Sigmoid colon (tissue), 6 donors: ENCODE measurements at regions not wholly inside any gene's neighbourhood (a gene's known extent, or its start where the extent isn't known, plus 50 kb on each side); places are given as distances from the start of the nearest gene placed in this dataset.

Experiments used
- DNase-seq: peaks from one replicate; pipeline ENCODE4 v3.0.0-alpha.2; 2019
- H3K27ac ChIP-seq, 4 donors: fragments of 200-600 bp; sonication (generic); one replicate each; pipeline ENCODE4 v1.5.1; 2016 to 2019; ENCODE audit warnings: mild to moderate bottlenecking in 1 of 4
- H3K27me3 ChIP-seq, 3 donors: fragments of 200-600 bp; sonication (generic); one replicate each; pipeline ENCODE4 v1.5.1; 2019; ENCODE audit warnings: mild to moderate bottlenecking in 1 of 3
- H3K36me3 ChIP-seq, 4 donors: fragments of 200-600 bp; sonication (generic); one replicate each; pipeline ENCODE4 v1.5.1; 2016 to 2019
- H3K4me1 ChIP-seq, 4 donors: fragments of 200-600 bp; sonication (generic); one replicate each; pipeline ENCODE4 v1.5.1; 2017 to 2019
- H3K4me3 ChIP-seq, 4 donors: fragments of 200-600 bp; sonication (generic); one replicate each; pipeline ENCODE4 v1.5.1; 2017 to 2019; ENCODE audit warnings: mild to moderate bottlenecking in 2 of 4, moderate library complexity in 1 of 4
- H3K9me3 ChIP-seq, 4 donors: fragments of 200-600 bp in 3 of 4; sonication (generic) in 3 of 4; one replicate each; pipeline versions ENCODE4 v1.5.1 to v1.6.1; 2013 to 2019
- CTCF ChIP-seq, 4 experiments: fragments of 450-650 bp in 3 of 4; fragments of 200-600 bp in 1 of 4; IDR thresholded peaks; one replicate each; pipeline ENCODE4 v1.5.1; 2016 to 2019; ENCODE audit warnings: antibody characterized with exemption in 4 of 4, mild to moderate bottlenecking in 3 of 4, moderate library complexity in 2 of 4
- EP300 ChIP-seq, 4 donors: sonication (generic); formaldehyde crosslinking; IDR thresholded peaks; one replicate each; pipeline ENCODE4 v1.6.1; 2017; ENCODE audit warnings: antibody characterized with exemption in 4 of 4
- POLR2A ChIP-seq, 2 donors: fragments of 450-650 bp; IDR thresholded peaks; one replicate each; pipeline ENCODE4 v1.6.1; 2016; ENCODE audit warnings: antibody characterized with exemption in 2 of 2, mild to moderate bottlenecking in 2 of 2, moderate library complexity in 2 of 2
- POLR2AphosphoS5 ChIP-seq, 4 donors: sonication (generic); formaldehyde crosslinking; IDR thresholded peaks; one replicate each; pipeline ENCODE4 v1.6.1; 2017; ENCODE audit warnings: antibody characterized with exemption in 4 of 4
- WGBS, 2 donors: extraction: QIAGEN DNeasy Blood & Tissue Kit; methylation state at CpG; one replicate each; pipeline ENCODE4 v1.1.7; 2013; 5-methylcytosine and 5-hydroxymethylcytosine counted together
- intact Hi-C: fragments of 100-400 bp; cut with DNase I; formaldehyde crosslinking; loops from one replicate; pipeline ENCODE4 v1.15.1; 2023
- donor health status: healthy with polysubstance abuse.
- donor health status: healthy.

GRCh38 chr11:16605894-16606783, 132.3 kb upstream of the C11orf58 start:
- peak overlapping the region; percentile 34 to 56 (median 48) for H3K4me3 ChIP-seq
- intact Hi-C loops, result loop anchor here (2.0 kb wide), 1 partner anchor 955 kb away; no protein-coding TSS in a partner anchor
- WGBS, 2 donors, result 1 to 2% methylated on average over 36 of the region's 36 CpGs
- peaks cover 46 to 99% (median 83%) of the 10 kb centered on the region in 3 donors for H3K27me3 ChIP-seq
- H3K36me3 ChIP-seq, result no peaks in the 10 kb centered on the region
- H3K27ac ChIP-seq, result peak overlapping the region; percentile 59 to 73 (median 67)
- H3K9me3 ChIP-seq, result no peaks in the 10 kb centered on the region
- peaks cover 0 to 43% (median 39%) of the 10 kb centered on the region in 4 donors for H3K4me1 ChIP-seq
- DNase-seq, result peak; percentile 91
- TF ChIP-seq EP300 (IDR thresholded peaks at IDR 0.05) (no peak), CTCF (IDR thresholded peaks at IDR 0.05) (peak; percentile 76 to 96 (median 86)), POLR2AphosphoS5 (IDR thresholded peaks at IDR 0.05) (peak; percentile 57 to 82 (median 72)), POLR2A (IDR thresholded peaks at IDR 0.05) (peak in 1 of 2 donors; percentile 21)

- H3K36me3 ChIP-seq, result no peaks in the 10 kb centered on the region
- H3K4me3 ChIP-seq, result peak overlapping the region; percentile 22 to 56 (median 48)
- no peak for DNase-seq
- H3K27ac ChIP-seq, result peak overlapping the region; percentile 56 to 73 (median 64)
- no peaks in the 10 kb centered on the region for H3K9me3 ChIP-seq
- 1 to 2% methylated on average over 32 of the region's 32 CpGs for WGBS, 2 donors
- peaks cover 39 to 99% (median 76%) of the 10 kb centered on the region in 3 donors for H3K27me3 ChIP-seq
- H3K4me1 ChIP-seq, result peaks cover 0 to 43% (median 39%) of the 10 kb centered on the region in 4 donors
- TF ChIP-seq CTCF (IDR thresholded peaks at IDR 0.05), result no peak
- TF ChIP-seq POLR2AphosphoS5 (IDR thresholded peaks at IDR 0.05), result peak in 1 of 4 donors; percentile 7
- intact Hi-C loops, result loop anchor here (2.0 kb wide), 1 partner anchor 955 kb away; no protein-coding TSS in a partner anchor
These were observed 133.0 kb upstream of the C11orf58 start for GRCh38 chr11:16605389-16605893.

- Histone ChIP-seq H3K9me3 (no peaks in the 10 kb centered on the region), H3K27ac (peak overlapping the region; percentile 56 to 73 (median 64)), H3K4me3 (peak overlapping the region; percentile 22 to 56 (median 48)), H3K27me3 (peaks cover 35 to 99% (median 70%) of the 10 kb centered on the region in 3 donors), H3K36me3 (no peaks in the 10 kb centered on the region), H3K4me1 (peaks cover 0 to 43% (median 39%) of the 10 kb centered on the region in 4 donors)
- DNase-seq, result peak; percentile 64
- TF ChIP-seq CTCF (IDR thresholded peaks at IDR 0.05) (no peak), POLR2AphosphoS5 (IDR thresholded peaks at IDR 0.05) (no peak), POLR2A (IDR thresholded peaks at IDR 0.05) (no peak), EP300 (IDR thresholded peaks at IDR 0.05) (no peak)
- intact Hi-C loops, result loop anchor here (2.0 kb wide), 1 partner anchor 954 kb away; no protein-coding TSS in a partner anchor
- WGBS, 2 donors, result 0 to 1% methylated on average over 57 of the region's 57 CpGs
These were observed 133.6 kb upstream of the C11orf58 start for GRCh38 chr11:16604794-16605388.

GRCh38 chr11:16603890-16604793, 134.3 kb upstream of the C11orf58 start:
- H3K9me3 ChIP-seq, result no peaks in the 10 kb centered on the region
- peak overlapping the region; percentile 22 to 56 (median 48) for H3K4me3 ChIP-seq
- intact Hi-C loops, result loop anchor here (2.0 kb wide), 1 partner anchor 953 kb away; no protein-coding TSS in a partner anchor
- H3K36me3 ChIP-seq, result no peaks in the 10 kb centered on the region
- TF ChIP-seq CTCF (IDR thresholded peaks at IDR 0.05) (no peak), POLR2A (IDR thresholded peaks at IDR 0.05) (no peak), POLR2AphosphoS5 (IDR thresholded peaks at IDR 0.05) (peak in 1 of 4 donors; percentile 46)
- 19 to 25% methylated on average over 53 of the region's 53 CpGs for WGBS, 2 donors
- H3K27ac ChIP-seq, result peak overlapping the region; percentile 56 to 73 (median 64)
- peaks cover 32 to 98% (median 63%) of the 10 kb centered on the region in 3 donors for H3K27me3 ChIP-seq
- peak; percentile 65 for DNase-seq
- H3K4me1 ChIP-seq, result peaks cover 0 to 43% (median 39%) of the 10 kb centered on the region in 4 donors
